HG03280 (cell line): ENCODE measurements at regions not wholly inside any gene's neighbourhood (a gene's known extent, or its start where the extent isn't known, plus 50 kb on each side); places are given as distances from the start of the nearest gene placed in this dataset.

ENCODE experiments used
- ATAC-seq: cut with Tn5 transposase; IDR thresholded peaks from one replicate; pipeline ENCODE4 v1.9.1; 2021; ENCODE audit warnings: mild to moderate bottlenecking, moderate library complexity; ENCODE audit not compliant: unreplicated experiment

- ATAC-seq = no peak
Observed at GRCh38 chr15:36370051-36370730, 209.2 kb upstream of the CDIN1 start.

DNA sequence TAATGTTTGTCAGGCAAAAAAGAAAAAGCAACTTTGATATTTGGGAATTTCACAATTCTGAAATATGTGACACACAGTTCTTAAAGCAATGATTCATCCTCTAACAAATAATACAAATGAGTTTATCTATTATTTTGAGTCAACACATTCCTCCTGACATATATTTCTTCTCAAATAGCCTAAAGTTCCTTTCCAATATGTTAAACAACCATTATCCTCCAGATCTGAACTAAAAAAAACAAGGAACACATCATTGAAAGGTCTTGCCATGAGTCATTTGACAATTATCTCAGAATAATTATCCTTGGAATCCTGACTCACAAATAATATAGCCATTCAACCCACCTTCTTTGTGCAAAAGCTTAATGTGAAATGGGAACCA lies 208.7 kb upstream of the CDIN1 start:
- ATAC-seq = no peak

- no peak for ATAC-seq
Observed at GRCh38 chr15:36371509-36371908, 207.9 kb upstream of the CDIN1 start.

GRCh38 chr15:36372968-36373367 lies 206.5 kb upstream of the CDIN1 start:
- ATAC-seq = no peak

DNA sequence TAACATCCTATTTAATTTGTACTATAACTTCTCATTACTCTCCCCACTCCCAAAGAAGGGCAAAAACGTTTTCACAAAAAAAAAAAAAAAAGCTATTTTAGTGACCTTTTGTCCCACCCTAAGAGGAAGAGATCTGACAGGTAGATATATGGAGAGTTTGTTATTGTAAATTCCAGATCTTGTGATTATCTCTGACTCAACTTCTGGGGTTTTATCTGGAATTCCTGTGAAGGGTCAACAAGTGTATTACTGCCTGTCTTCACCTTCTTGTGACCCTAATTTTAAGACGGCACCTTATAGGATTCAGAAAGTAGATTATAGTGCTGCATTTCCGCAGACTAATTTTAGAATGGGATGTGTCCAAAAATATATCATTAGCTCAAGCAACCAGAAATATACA lies 205.9 kb upstream of the CDIN1 start:
- no peak for ATAC-seq

DNA sequence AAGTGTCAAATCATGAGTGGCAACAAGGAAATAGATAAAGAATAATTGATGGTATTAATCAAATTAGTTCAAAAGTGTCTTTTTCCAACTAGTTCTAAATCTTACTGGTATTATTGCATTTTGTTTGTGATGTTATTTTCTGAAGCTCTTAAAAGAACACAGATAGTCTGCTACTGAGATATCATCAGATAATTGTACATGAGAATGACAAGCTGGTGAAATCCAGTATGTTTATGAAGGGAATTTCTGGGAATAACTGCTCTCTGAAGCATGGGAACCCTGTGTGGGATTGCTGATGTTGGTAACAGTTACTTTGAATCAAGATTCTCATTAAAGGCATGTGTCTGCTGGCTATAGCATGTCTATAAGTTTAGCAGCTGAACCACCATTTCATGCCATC lies 190.3 kb upstream of the CDIN1 start:
- ATAC-seq = no peak

DNA sequence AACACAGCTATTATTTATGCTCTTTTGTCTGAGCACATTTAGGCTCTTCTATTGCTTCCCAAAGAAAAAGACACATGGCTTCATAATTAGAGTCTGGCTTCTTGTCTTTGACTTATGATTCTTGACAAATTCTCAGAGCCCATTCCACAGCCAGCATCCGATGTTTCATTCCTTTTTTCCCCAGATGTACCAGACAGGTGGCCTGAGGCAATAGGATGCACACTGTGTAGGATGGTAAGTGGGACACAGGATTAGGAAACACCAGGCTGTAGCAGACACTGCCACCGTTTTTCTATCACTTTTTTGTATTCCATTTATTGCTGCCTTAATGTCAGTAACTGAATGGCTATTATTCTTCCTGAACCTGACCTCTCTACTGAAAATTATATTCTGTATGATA lies 188.9 kb upstream of the CDIN1 start:
- ATAC-seq = no peak

DNA sequence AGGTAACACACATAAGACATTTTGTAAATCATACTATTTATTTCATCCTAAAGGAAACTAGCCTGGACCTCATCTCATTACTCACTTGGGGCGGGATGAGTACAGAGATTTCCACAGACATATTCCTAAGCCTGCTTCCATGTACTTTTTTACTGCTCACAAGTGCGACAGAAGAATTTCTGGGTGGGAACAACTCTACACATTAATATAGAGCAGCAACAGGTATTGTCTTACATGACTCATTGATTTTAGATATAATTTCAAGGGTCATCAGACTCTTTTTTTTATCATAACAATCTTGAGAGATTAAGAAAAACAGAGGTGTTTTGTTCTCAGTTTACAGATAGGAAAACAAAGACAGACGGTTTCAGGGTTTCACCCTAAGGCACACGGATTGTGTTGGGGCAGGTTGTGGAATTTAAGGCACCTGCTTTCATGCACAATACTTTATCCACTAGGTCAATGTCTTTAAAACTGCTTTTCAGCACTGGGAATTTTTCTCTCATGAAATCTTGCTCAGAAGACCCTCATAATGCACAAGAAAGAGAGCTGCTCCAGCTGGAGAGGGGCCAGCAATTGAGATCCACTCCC lies 186.7 kb upstream of the CDIN1 start:
- ATAC-seq = no peak

DNA sequence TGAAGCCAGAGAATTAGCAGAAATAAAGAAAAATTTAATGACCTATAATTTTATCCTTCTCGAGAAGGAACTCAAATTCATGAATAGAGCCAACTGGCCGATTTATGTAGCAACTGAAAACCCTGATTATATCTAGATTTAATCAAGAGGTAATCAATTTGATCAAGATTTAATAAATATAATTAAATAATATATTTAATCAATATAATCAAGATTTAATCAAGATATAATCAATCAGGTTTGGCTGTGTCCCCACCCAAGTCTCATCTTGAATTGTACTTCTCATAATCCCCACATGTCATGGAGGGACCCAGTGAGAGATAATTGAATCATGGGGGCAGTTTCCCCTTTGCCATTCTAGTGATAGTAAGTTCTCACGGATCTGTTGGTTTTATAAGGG lies 181.2 kb upstream of the CDIN1 start:
- no peak for ATAC-seq

- ATAC-seq = no peak
Observed at GRCh38 chr15:36399276-36399675, 180.2 kb upstream of the CDIN1 start.

GRCh38 chr15:36400936-36401585 lies 178.4 kb upstream of the CDIN1 start:
- no peak for ATAC-seq

DNA sequence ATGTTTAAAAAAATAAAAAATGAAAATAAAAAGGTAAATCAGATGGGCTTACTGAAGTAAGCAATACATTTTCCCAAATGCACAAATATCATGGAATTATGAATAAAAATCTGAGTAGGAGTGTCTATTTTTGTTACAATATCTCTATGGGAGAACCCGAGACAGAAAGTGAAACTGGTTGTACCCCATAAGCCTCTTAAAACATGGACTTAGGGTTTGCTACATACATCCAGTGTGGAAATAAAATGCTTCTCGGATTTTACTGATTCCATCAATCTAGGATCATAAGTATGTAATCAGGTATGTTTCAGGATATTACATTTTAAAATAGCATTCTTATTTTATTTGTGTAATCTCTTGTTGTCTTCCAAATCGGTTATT lies 177.8 kb upstream of the CDIN1 start:
- no peak for ATAC-seq

DNA sequence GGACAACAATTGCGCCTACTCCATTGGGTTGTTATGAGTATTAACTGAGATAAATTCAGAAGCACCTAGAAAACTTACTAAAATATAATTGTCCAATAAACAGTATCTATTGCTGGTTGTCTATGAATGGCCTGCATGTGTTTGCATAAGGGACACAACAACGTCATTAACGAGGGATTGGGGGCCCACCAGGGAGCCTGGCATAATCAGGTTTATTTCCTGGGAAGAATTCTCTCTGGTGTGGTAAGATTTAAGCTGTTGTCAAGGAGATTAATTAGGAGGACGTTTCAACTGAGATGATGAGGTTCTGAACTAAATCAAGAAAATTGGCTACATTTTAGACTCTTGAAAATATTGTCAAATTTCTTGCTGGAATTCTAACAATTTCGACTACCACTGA lies 176.1 kb upstream of the CDIN1 start:
- ATAC-seq = no peak

DNA sequence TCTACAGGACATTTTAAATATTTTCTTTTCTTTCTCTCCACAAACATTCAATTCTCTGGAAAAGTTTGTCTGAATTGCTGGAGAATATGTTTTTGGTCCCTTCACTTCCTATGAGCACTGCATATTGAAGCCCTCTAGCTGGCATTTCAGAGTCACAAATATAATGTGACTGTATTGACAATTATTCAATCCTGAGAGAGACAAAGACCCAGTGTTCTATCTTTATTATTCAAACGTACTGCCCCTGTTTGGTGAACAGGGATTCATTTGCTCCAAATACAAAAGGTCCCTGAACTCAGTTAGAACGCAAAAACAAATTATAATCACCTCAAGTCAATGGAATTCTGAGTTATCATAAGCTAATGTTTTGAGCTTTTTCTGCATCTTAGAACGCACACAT lies 173.1 kb upstream of the CDIN1 start:
- ATAC-seq = no peak

GRCh38 chr15:36406911-36407310 lies 172.5 kb upstream of the CDIN1 start:
- no peak for ATAC-seq

DNA sequence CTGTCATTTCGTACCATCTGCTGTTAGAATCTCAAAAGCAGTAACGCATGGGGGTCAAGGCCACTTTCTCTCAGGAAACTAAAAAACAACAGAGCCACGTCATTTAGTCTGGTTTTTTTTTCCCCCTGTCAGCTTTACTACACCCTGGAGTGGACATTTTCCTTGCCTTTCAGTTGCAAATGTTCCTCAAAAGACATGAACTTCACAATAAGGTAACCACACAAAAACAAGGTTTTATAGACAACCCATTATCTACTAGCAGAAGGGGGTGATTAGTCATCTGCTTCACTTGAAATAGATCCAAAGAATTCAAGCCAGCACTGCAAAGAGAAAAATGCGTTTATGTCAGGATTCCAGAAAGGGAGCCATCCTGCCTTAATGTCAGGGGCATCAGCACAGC lies 171.8 kb upstream of the CDIN1 start:
- no peak for ATAC-seq

GRCh38 chr15:36409819-36410218 lies 169.6 kb upstream of the CDIN1 start:
- no peak for ATAC-seq

DNA sequence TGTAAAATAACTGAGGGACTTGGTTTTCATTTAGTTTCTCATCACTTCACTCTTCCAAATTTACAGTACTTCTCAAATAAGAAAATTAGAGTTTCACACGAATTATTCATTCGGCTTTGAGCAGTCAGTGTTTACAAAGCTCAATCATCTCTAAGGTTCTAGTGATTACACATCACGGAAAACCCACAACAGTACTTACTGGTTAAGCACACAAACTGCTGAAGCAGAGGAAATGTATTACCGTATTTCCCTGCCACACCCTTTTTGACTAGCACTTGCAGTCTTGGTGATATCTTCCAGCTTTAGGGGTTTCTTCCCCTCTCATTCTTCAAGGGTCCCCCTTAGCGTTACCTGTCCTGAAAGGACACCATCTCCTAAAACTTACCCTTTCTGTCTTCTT lies 164.8 kb upstream of the CDIN1 start:
- ATAC-seq = no peak

DNA sequence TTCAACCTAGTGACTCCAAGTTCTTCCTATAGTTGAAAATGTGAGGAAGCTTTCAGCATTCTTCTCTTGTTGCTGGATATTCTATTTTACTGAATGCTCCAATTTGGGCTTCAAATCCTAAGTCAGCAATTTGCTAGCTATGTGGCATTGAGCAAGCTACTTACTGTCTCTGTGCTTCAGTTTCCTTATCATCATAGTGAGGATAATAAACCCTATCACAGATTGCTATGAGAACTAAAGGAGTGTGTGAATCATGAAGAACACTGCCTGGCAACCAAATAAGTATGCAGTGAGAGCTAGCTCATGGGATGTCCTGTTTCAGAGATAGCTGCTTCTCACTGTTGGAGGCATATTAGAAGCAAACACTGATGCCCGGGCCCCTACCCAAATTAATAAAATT lies 163.8 kb upstream of the CDIN1 start:
- ATAC-seq = no peak

DNA sequence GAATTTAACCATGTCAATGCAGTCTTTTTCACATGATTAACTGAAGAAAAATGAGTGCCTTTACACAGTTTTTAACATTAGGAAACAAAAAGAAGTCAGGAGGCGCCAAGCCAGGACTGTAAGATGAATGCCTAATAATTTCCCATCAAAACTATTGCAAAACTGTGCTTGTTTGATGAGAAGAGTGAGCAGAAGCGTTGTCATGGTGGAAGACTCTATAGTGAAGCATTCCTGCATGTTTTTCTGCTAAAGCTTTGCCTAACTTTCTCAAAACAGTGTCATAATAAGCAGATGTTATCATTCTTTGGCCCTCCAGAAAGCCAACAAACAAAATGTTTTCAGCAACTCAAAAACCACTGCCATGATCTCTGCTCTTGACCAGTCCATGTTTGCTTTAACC lies 156.8 kb upstream of the CDIN1 start:
- ATAC-seq = no peak

GRCh38 chr15:36426691-36427090 lies 152.7 kb upstream of the CDIN1 start:
- no peak for ATAC-seq

GRCh38 chr15:36428102-36428845 lies 151.2 kb upstream of the CDIN1 start:
- ATAC-seq = no peak
